Duodenal mucosa (tissue), 2 donors: ENCODE measurements at regions not wholly inside any gene's neighbourhood (a gene's known extent, or its start where the extent isn't known, plus 50 kb on each side); places are given as distances from the start of the nearest gene placed in this dataset.

ENCODE experiments used
- H3K27ac ChIP-seq: one replicate; pipeline ENCODE4 v1.7.0; 2013; ENCODE audit warnings: low read depth, low read length
- H3K27me3 ChIP-seq, 2 donors: one replicate each; pipeline ENCODE4 v1.7.0; 2013; ENCODE audit warnings: low read length in 2 of 2, control low read depth in 1 of 2; ENCODE audit not compliant: insufficient read depth in 2 of 2, control insufficient read depth in 1 of 2
- H3K36me3 ChIP-seq, 2 donors: one replicate each; pipeline ENCODE4 v1.7.0; 2013; ENCODE audit warnings: low read length in 2 of 2, control low read depth in 1 of 2; ENCODE audit not compliant: insufficient read depth in 2 of 2, control insufficient read depth in 1 of 2
- H3K4me1 ChIP-seq, 2 donors: one replicate each; pipeline ENCODE4 v1.7.0; 2013; ENCODE audit warnings: low read length in 2 of 2, control low read depth in 1 of 2; ENCODE audit not compliant: insufficient read depth in 2 of 2, control insufficient read depth in 1 of 2
- H3K4me3 ChIP-seq, 2 donors: one replicate each; pipeline ENCODE4 v1.7.0; 2013; ENCODE audit warnings: low read length in 2 of 2, low read depth in 1 of 2
- H3K9ac ChIP-seq, 2 donors: one replicate each; pipeline ENCODE4 v1.7.0; 2013; ENCODE audit warnings: low read length in 2 of 2, low read depth in 1 of 2
- H3K9me3 ChIP-seq, 2 donors: one replicate each; pipeline ENCODE4 v1.7.0; 2013; ENCODE audit warnings: low read length in 2 of 2, control low read depth in 1 of 2; ENCODE audit not compliant: control insufficient read depth in 1 of 2

DNA sequence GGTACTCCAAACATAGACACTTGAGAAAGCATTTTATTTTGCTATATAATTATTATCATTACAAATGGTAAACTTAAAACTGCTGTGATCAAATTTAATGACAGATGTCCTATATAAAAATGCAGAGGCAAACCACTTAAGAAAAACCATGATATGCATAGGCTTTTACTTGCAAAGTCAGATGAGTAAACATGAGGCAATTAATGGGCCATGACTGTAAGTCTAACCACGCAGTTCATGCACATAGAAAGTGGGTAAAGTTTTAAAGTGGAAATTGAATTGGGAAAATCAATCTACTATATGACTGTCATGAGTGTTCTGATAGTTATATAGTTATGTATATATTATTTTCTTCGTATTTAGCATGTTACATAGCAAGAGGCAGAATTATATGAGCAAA is 219.2 kb downstream of the PTPRC start:
- H3K27me3 ChIP-seq = no peaks in the 10 kb centered on the region
- H3K9me3 ChIP-seq = no peaks in the 10 kb centered on the region
- no peak overlapping the region for H3K27ac ChIP-seq
- H3K36me3 ChIP-seq = no peaks in the 10 kb centered on the region
- no peak overlapping the region for H3K9ac ChIP-seq
- no peak overlapping the region for H3K4me3 ChIP-seq
- H3K4me1 ChIP-seq = no peaks in the 10 kb centered on the region

GRCh38 chr1:198860371-198860770 is 221.5 kb downstream of the PTPRC start:
- no peaks in the 10 kb centered on the region for H3K36me3 ChIP-seq
- no peak overlapping the region for H3K27ac ChIP-seq
- H3K4me3 ChIP-seq = no peak overlapping the region
- H3K4me1 ChIP-seq = no peaks in the 10 kb centered on the region
- no peaks in the 10 kb centered on the region for H3K27me3 ChIP-seq
- no peak overlapping the region for H3K9ac ChIP-seq
- H3K9me3 ChIP-seq = no peaks in the 10 kb centered on the region

DNA sequence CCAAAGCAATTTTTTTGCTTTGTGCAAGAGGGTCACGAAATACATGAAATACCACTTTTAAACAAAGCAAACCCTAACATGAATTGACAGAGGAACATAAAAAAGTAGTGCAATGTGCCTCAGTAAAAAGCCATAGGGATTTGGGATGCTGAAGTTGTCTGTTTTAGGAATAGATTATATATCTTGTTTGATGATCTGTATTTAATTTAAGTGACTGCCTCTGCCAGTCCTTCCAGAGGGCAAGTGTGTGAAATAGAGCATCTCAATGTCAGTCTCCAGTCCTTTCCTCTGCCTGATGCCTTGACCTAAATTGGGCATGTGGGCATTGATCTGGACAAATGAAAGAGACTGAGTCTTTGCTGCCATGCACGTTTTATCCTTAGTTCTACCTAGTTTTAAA is 222.8 kb downstream of the PTPRC start:
- H3K9me3 ChIP-seq = no peaks in the 10 kb centered on the region
- H3K4me1 ChIP-seq = no peaks in the 10 kb centered on the region
- no peak overlapping the region for H3K9ac ChIP-seq
- no peaks in the 10 kb centered on the region for H3K27me3 ChIP-seq
- no peak overlapping the region for H3K4me3 ChIP-seq
- H3K36me3 ChIP-seq = no peaks in the 10 kb centered on the region
- H3K27ac ChIP-seq = no peak overlapping the region

DNA sequence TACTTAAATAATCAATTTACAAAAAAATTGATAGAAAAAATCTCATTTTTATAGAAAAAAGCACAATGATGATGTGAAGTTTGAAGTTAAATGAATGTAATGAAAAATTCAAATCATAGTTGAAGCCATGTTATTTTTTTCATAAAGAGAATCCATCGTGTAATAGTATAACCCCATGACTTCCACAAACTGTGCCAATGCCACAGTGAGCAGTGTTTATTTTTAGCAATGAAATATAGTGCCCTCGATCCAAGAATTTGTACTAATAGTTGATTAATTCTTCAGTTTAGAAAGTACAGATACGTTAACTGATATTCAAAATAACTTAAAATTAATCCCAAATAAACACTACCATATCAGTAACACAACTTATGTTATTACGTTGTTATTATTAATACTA is 225.9 kb downstream of the PTPRC start:
- H3K4me1 ChIP-seq = no peaks in the 10 kb centered on the region

DNA sequence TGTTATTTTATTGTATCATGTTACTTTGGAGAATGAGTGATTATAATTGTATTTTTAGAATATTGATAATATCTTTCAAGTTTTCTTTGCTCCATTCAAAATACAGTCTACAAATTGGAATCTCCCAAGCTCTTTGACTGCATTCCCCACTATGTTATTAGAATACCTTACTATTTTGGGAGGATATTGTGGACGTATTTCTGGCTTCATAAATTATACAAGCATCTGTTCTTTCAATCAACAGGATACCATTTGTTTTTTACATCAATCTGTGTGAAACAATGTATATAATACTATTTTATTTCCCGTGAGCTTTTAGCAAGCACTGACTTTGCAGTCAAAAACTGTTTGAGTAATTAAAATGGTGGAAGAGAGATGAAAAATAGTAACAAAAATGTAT is 226.5 kb downstream of the PTPRC start:
- no peak overlapping the region for H3K9ac ChIP-seq
- H3K4me3 ChIP-seq = no peak overlapping the region
- H3K27ac ChIP-seq = no peak overlapping the region
- no peaks in the 10 kb centered on the region for H3K4me1 ChIP-seq
- H3K9me3 ChIP-seq = no peaks in the 10 kb centered on the region
- H3K36me3 ChIP-seq = no peaks in the 10 kb centered on the region
- H3K27me3 ChIP-seq = no peaks in the 10 kb centered on the region

More for the DNA sequence above, 225.9 kb downstream of the PTPRC start:
- H3K9ac ChIP-seq = no peak overlapping the region
- no peaks in the 10 kb centered on the region for H3K27me3 ChIP-seq
- no peaks in the 10 kb centered on the region for H3K9me3 ChIP-seq
- H3K36me3 ChIP-seq = no peaks in the 10 kb centered on the region
- no peak overlapping the region for H3K4me3 ChIP-seq
- H3K27ac ChIP-seq = no peak overlapping the region

- H3K9me3 ChIP-seq = no peaks in the 10 kb centered on the region
- no peak overlapping the region for H3K4me3 ChIP-seq
- H3K27me3 ChIP-seq = no peaks in the 10 kb centered on the region
- H3K9ac ChIP-seq = no peak overlapping the region
- no peaks in the 10 kb centered on the region for H3K36me3 ChIP-seq
- H3K4me1 ChIP-seq = no peaks in the 10 kb centered on the region
- H3K27ac ChIP-seq = no peak overlapping the region
These were observed 228.3 kb downstream of the PTPRC start for GRCh38 chr1:198867182-198867581.

DNA sequence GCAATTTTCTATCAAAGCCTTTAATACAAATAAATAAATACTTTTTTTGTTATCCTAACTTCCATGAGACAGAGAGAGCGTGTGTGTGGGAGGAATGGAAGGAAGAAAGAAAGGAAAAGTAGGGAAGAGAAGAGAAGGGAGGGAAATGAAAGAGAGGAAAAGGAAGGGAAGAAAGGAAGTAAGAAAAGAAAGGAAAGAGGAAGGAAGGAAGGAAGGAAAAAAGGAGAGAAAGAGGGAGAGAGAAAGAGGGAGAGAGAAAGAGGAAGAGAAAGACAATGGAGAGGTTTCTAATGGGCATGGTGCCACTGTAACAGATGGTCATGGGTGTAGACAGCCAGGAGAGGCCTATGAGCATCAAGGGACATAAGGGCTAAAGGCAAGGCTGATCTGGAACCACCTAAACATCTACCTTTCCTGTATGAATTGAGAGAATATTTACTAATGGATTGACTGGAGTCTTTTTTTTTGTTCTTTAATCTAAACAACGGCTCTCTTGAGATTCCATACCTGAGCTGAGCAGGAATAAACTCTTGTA is 234.9 kb downstream of the PTPRC start:
- H3K4me1 ChIP-seq = no peaks in the 10 kb centered on the region
- H3K9me3 ChIP-seq = no peaks in the 10 kb centered on the region
- H3K27ac ChIP-seq = no peak overlapping the region
- no peak overlapping the region for H3K9ac ChIP-seq
- H3K36me3 ChIP-seq = no peaks in the 10 kb centered on the region
- no peaks in the 10 kb centered on the region for H3K27me3 ChIP-seq
- no peak overlapping the region for H3K4me3 ChIP-seq

- no peaks in the 10 kb centered on the region for H3K27me3 ChIP-seq
- no peak overlapping the region for H3K4me3 ChIP-seq
- H3K9me3 ChIP-seq = no peaks in the 10 kb centered on the region
- no peak overlapping the region for H3K27ac ChIP-seq
- H3K36me3 ChIP-seq = no peaks in the 10 kb centered on the region
- no peak overlapping the region for H3K9ac ChIP-seq
- no peaks in the 10 kb centered on the region for H3K4me1 ChIP-seq
These were observed 237.6 kb downstream of the PTPRC start for GRCh38 chr1:198876371-198876871.

DNA sequence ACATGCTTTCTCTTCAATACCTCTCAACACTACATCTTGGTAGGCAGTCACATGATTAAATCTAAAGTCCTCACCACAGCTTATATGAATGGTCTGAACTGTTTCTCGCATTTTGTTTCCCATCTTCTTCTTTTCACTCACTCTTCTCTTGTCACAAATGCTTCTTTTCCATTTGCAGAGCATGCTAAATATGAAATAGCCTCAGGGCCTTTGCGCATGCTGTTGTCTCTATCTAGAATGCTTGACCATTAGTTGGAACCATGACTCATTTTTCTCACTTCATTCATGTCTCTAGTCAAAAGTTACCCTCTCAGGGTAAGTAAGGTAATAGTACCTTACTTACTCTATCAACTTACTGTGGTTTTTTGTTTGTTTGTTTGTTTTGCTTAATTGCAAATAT is 239.7 kb downstream of the PTPRC start:
- Histone ChIP-seq H3K9ac (no peak overlapping the region), H3K36me3 (no peaks in the 10 kb centered on the region), H3K4me3 (no peak overlapping the region), H3K9me3 (no peaks in the 10 kb centered on the region), H3K27me3 (no peaks in the 10 kb centered on the region), H3K27ac (no peak overlapping the region), H3K4me1 (no peaks in the 10 kb centered on the region)

GRCh38 chr1:198879711-198880306 is 241.0 kb downstream of the PTPRC start:
- Histone ChIP-seq H3K9me3 (no peaks in the 10 kb centered on the region), H3K4me1 (no peaks in the 10 kb centered on the region), H3K9ac (no peak overlapping the region), H3K4me3 (no peak overlapping the region), H3K27ac (no peak overlapping the region), H3K27me3 (no peaks in the 10 kb centered on the region), H3K36me3 (no peaks in the 10 kb centered on the region)
